ENCODE measurements at regions not wholly inside any gene's neighbourhood (a gene's known extent, or its start where the extent isn't known, plus 50 kb on each side); places are given as distances from the start of the nearest gene placed in this dataset.

GRCh38 chr5:133701871-133702270 lies 89.5 kb upstream of the FSTL4 start:
- no peak overlapping the region for H3K27ac Mint-ChIP-seq (ENCODE audit: unreplicated experiment)
- peaks cover 2% of the 10 kb centered on the region for H3K27me3 Mint-ChIP-seq (ENCODE audit: low read depth)
- DNase-seq (ENCODE audit: low spot score) = no peak
- no peak overlapping the region for H3K4me3 Mint-ChIP-seq (ENCODE audit: unreplicated experiment)
- no peaks in the 10 kb centered on the region for H3K4me1 Mint-ChIP-seq (ENCODE audit: low read depth)
- TF ChIP-seq CTCF (IDR thresholded peaks at IDR 0.05) = no peak
- H3K36me3 Mint-ChIP-seq (ENCODE audit: low read depth) = no peaks in the 10 kb centered on the region
- no peaks in the 10 kb centered on the region for H3K9me3 Mint-ChIP-seq (ENCODE audit: low read depth)

- Mint-ChIP-seq H3K9me3 (ENCODE audit: low read depth) (no peaks in the 10 kb centered on the region), H3K27ac (ENCODE audit: unreplicated experiment) (no peak overlapping the region), H3K4me1 (ENCODE audit: low read depth) (no peaks in the 10 kb centered on the region), H3K27me3 (ENCODE audit: low read depth) (peaks cover 2% of the 10 kb centered on the region), H3K36me3 (ENCODE audit: low read depth) (no peaks in the 10 kb centered on the region), H3K4me3 (ENCODE audit: unreplicated experiment) (no peak overlapping the region)
- no peak for TF ChIP-seq CTCF (IDR thresholded peaks at IDR 0.05)
- DNase-seq (ENCODE audit: low spot score) = no peak
Observed at GRCh38 chr5:133700251-133700650, 87.9 kb upstream of the FSTL4 start.

- no peaks in the 10 kb centered on the region for H3K9me3 Mint-ChIP-seq (ENCODE audit: low read depth)
- H3K27ac Mint-ChIP-seq (ENCODE audit: unreplicated experiment) = no peak overlapping the region
- no peaks in the 10 kb centered on the region for H3K4me1 Mint-ChIP-seq (ENCODE audit: low read depth)
- H3K27me3 Mint-ChIP-seq (ENCODE audit: low read depth) = peaks cover 6% of the 10 kb centered on the region
- DNase-seq (ENCODE audit: low spot score) = no peak
- no peak overlapping the region for H3K4me3 Mint-ChIP-seq (ENCODE audit: unreplicated experiment)
- no peak for TF ChIP-seq CTCF (IDR thresholded peaks at IDR 0.05)
- no peaks in the 10 kb centered on the region for H3K36me3 Mint-ChIP-seq (ENCODE audit: low read depth)
Observed at GRCh38 chr5:133698646-133699526, 86.5 kb upstream of the FSTL4 start.

- H3K9me3 Mint-ChIP-seq (ENCODE audit: low read depth) = no peaks in the 10 kb centered on the region
- peaks cover 6% of the 10 kb centered on the region for H3K27me3 Mint-ChIP-seq (ENCODE audit: low read depth)
- no peak overlapping the region for H3K27ac Mint-ChIP-seq (ENCODE audit: unreplicated experiment)
- H3K4me3 Mint-ChIP-seq (ENCODE audit: unreplicated experiment) = no peak overlapping the region
- TF ChIP-seq CTCF (IDR thresholded peaks at IDR 0.05) = no peak
- DNase-seq (ENCODE audit: low spot score) = no peak
- H3K36me3 Mint-ChIP-seq (ENCODE audit: low read depth) = no peaks in the 10 kb centered on the region
- H3K4me1 Mint-ChIP-seq (ENCODE audit: low read depth) = no peaks in the 10 kb centered on the region
Observed at GRCh38 chr5:133698259-133698554, 85.9 kb upstream of the FSTL4 start.

- Mint-ChIP-seq H3K4me3 (ENCODE audit: unreplicated experiment) (no peak overlapping the region), H3K9me3 (ENCODE audit: low read depth) (no peaks in the 10 kb centered on the region)
Observed at GRCh38 chr5:133697536-133698258, 85.4 kb upstream of the FSTL4 start.

More at GRCh38 chr5:133697536-133698258, 85.4 kb upstream of the FSTL4 start:
- H3K27ac Mint-ChIP-seq (ENCODE audit: unreplicated experiment) = no peak overlapping the region
- peaks cover 9% of the 10 kb centered on the region for H3K27me3 Mint-ChIP-seq (ENCODE audit: low read depth)
- H3K4me1 Mint-ChIP-seq (ENCODE audit: low read depth) = no peaks in the 10 kb centered on the region
- no peak for TF ChIP-seq CTCF (IDR thresholded peaks at IDR 0.05)
- no peak for DNase-seq (ENCODE audit: low spot score)
- H3K36me3 Mint-ChIP-seq (ENCODE audit: low read depth) = no peaks in the 10 kb centered on the region

Measured in chondrocyte (in vitro differentiated cells).